ENCODE measurements at regions not wholly inside any gene's neighbourhood (a gene's known extent, or its start where the extent isn't known, plus 50 kb on each side); places are given as distances from the start of the nearest gene placed in this dataset.

DNA sequence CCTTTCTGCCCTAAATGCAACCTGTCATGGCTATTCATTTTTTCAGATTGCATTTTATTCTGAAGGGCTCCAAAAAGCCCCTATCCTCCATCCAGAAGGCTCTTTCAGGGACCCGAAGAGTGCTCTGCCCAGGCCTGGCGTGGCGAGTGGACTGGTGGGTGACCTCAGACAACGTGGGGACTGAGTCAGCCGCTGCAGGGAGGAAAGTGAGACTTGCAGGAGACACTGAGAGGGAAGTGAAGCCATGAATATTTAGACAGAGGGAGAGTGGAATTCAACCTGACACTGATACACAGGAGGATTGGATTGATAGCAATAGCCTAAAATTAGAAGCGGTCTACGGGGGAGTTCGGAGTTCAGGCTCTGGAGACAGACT lies 63.6 kb upstream of the SIX2 start:
- no peak overlapping the region for H3K4me3 ChIP-seq (ENCODE audit: low read depth, low read length)

- no peak overlapping the region for H3K4me3 ChIP-seq (ENCODE audit: low read depth, low read length)
These were observed 63.0 kb upstream of the SIX2 start for GRCh38 chr2:45072064-45072861.

DNA sequence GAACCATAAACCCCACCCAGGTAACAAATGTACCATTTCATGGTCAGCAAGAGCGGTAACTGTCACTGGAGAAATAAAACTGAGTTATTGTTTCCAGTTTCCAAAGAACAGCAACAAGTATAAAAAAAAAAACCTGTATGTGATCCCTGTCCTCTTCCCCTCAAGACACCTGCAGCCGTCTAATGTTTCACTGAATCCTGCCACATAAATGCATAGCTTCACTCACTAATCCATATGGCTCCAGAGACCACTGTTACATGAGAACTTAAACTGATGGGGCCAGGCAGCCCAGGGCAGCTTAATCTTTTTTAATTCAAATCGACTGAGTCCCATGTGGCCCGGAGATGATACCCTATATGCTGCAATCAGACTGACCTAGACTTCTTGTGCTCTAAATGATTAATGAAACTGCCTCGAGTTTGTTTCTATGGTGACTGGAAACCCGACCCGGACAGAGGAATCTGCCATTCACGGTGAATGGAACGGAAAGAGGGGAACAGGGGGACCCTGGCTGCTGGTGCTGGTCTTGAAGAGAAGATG lies 60.9 kb upstream of the SIX2 start:
- H3K4me3 ChIP-seq (ENCODE audit: low read depth, low read length) = no peak overlapping the region

GRCh38 chr2:45069684-45070083 lies 60.4 kb upstream of the SIX2 start:
- H3K4me3 ChIP-seq (ENCODE audit: low read depth, low read length) = no peak overlapping the region

- H3K4me3 ChIP-seq (ENCODE audit: low read depth, low read length) = no peak overlapping the region
These were observed 59.4 kb upstream of the SIX2 start for GRCh38 chr2:45068571-45069140.

GRCh38 chr2:45067859-45068570 lies 58.8 kb upstream of the SIX2 start:
- H3K4me3 ChIP-seq (ENCODE audit: low read depth, low read length) = no peak overlapping the region
